T-helper 2 cell (primary cell): ENCODE measurements at regions not wholly inside any gene's neighbourhood (a gene's known extent, or its start where the extent isn't known, plus 50 kb on each side); places are given as distances from the start of the nearest gene placed in this dataset.

Experiments used
- DNase-seq, 5 experiments: peaks; one replicate each; pipeline versions ENCODE4 v3.0.0 to v3.0.0-alpha.2; 2012 to 2022

GRCh38 chr14:51145246-51145645 lies 50.3 kb upstream of the TRIM9 start:
- no peak for DNase-seq

- DNase-seq: no peak
Measured at GRCh38 chr14:51147183-51147582, 52.3 kb upstream of the TRIM9 start.

DNA sequence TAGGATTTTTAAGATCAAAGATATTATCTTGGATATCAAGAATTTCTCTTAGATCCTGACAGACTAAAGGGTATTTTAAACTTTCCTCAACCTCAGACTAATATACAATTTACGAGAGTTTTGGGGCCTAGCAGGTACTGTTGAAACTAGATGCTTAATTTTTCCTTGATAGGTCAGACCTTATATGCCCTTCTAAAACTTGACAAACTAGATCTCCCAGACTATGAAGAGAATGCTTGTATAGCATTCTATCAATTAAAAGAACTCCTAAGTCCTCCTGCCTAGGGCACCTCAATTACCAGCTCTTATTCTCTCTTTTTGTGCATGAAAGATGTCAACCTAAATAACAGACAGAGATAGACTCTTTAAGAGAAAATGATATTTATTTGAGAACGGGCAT lies 60.4 kb upstream of the TRIM9 start:
- DNase-seq: no peak

GRCh38 chr14:51157012-51157411 lies 62.1 kb upstream of the TRIM9 start:
- DNase-seq: peak in 1 of 5 experiments; percentile 2

DNA sequence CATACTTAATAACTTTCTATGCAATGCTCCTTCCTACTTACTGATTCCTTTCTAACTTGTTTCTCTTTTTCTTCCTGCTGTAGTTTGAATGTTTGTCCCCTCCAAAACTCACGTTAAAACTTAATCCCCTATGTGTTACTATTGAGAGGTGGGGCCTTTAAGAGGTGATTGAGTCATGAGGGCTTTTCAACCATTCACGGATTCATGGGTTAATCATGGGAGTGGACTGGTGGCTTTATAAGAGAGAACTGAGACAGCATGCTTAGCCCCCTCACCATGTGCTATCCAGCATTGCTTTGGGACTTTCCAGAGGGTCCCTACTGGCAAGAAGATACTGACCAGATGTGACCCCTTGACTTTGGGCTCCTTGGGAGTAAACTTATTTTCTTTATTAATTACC lies 66.0 kb upstream of the TRIM9 start:
- DNase-seq: no peak

GRCh38 chr14:51165415-51165814 lies 70.5 kb upstream of the TRIM9 start:
- no peak for DNase-seq

DNA sequence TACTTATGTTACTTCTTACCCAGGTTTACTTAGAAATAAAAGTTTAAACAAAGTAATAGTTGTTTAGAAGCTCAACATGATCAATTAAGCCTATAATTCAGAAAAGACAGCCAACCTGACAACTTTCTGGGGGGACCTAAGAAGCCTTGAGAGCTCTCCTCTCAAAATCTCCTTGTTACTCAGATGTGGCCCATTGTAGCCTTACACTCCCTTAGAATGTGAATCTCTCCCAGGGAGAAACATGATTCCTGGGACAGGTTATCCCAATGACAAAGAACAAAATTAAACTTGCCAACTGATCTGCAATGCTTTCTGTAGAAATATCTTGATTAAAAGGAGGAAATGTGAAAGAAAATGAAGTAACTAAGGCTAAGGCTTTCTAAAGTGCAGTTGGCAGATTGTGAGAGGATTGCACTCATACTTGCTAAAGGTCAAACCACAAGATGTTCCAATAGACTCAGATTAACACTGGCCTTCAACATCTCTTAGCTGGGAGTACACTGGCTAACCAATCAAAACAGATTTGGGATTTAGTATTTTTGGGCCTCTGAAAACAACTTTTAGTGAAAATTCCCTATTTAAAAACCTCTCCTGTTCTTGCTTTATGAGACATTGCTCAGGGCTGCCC lies 72.3 kb upstream of the TMX1 start:
- DNase-seq: peak in 1 of 5 experiments; percentile 14

DNA sequence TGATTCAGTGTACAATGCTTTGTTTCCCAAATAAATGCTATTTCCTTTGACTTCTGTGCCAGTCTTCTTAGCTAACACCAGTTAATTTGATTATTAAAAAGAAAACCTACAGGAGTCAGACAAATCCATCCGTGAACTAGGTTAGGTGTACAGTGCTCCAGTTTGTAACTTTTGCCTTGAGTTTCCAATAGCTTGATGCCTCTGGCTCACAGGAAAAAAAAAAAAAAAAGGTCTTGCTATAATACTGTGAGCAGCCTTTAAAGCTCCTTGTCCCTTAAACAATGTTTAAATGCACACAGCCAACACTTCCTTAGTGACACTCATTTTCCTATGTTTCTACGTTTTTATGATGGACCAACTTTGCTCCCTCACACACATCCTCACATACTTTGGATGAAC lies 71.8 kb upstream of the TMX1 start:
- no peak for DNase-seq

DNA sequence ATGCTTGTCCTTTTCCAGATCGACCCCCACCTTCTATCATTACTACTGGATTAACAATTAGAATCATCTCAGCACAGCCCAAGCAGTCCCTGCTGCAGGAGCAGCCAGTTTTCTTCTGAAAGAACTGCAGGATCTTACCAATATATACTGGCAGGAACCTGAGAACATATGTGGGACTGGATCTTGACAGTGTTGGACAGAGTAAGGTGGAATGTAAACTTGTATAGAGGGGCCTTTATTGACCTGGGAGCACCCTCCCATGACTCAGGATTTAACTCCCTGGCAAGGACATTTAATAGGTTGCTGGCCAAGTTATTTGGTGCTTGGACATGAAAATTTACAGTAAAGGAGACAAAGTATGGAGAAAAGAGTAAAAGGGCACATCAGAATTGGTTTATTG lies 66.2 kb upstream of the TMX1 start:
- no peak for DNase-seq

DNA sequence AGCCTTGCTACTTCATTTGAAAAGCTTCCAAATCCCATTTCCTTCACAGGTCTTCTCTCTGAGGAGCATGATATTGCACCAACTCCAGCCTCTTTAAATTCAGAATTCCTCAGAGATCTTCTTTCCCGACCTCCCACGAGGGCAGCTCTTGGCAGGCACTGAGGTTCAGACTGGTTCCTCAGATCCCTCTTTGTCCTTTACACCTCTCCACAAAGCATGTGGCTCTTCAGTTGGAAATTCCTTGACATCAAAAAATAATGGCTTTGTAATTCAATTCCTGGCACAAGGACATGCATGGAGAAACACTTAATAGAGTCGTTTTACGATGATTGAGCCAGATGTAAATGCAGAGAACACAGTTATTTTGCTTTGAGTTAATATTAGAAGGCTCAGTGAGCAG lies 63.2 kb upstream of the TMX1 start:
- no peak for DNase-seq

GRCh38 chr14:51180577-51180976 lies 59.5 kb upstream of the TMX1 start:
- no peak for DNase-seq

GRCh38 chr14:51182131-51182565 lies 57.9 kb upstream of the TMX1 start:
- no peak for DNase-seq

GRCh38 chr14:51185180-51185579 lies 54.9 kb upstream of the TMX1 start:
- no peak for DNase-seq

GRCh38 chr14:51185754-51186153 lies 54.3 kb upstream of the TMX1 start:
- DNase-seq: no peak

DNA sequence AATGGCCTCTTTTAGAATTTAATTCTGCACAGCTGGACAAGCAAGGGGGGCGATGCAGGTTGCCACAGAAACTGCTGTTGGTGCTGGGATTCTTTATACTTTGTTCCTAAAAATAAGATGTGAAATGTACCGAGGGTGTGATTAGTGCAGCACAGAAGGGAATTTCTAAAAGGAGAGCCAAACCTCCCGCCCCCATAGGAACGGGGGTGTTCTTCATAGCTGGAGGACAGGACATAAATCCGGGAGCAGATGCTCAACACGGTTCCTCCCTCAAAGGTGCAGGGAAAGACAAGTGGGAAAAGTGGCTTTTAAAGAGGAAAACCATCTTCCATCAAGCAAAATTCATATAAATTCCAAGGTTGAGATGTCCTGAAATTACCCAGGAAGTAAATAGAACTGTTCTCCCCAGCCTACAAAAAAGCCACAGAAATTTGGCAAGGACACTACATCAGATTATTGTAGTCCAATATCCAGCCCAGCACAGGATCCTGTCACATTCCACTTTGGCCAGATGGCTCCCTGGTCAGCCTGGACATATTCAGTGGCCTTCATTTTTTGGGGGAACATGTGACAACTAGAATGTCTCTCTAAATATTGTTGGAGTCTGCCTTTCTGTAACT lies 51.4 kb upstream of the TMX1 start:
- DNase-seq: no peak

DNA sequence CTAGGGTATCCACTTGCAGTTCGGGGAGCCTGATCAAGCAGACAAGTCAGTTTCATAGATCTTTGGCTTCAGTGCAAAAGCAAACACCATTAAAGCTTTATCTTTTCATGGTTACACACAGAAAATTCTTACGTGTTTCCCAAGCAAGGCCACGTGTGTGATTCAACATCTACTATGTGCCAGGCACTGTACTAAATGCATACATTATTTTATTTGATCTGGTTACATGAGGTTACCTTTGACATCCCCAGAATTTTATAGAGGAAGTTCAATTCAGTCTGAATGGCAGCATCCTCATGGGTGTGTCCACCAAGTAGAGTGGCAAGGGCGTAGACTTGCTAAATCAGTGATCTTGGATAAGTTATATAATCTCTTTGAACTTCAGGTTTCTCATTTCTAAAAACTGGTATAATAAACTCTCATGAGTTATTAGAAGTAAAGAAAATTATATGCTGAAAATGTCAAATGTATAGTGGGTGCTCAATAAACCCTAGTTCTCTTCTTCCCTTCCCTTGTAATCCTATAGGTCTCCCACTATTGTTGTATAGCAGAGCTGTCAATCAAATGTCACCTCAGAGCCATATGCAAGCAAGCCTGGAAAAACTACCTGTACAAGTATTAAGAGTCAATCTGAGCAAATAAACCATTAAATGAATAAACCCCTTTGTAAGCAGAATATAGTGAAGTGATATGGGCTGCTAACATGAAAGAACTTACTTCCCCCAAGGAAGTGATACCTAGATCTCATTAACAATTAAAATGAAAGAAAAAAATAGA lies 50.3 kb upstream of the TMX1 start:
- DNase-seq: no peak
